NCI-H226 (cell line): ENCODE measurements at regions not wholly inside any gene's neighbourhood (a gene's known extent, or its start where the extent isn't known, plus 50 kb on each side); places are given as distances from the start of the nearest gene placed in this dataset.
A peak's percentile ranks its signal among the peaks of the same experiment; 100 is the strongest.

ENCODE experiments used
- DNase-seq: peaks from one replicate; pipeline ENCODE4 v3.0.0-alpha.2; 2015

DNA sequence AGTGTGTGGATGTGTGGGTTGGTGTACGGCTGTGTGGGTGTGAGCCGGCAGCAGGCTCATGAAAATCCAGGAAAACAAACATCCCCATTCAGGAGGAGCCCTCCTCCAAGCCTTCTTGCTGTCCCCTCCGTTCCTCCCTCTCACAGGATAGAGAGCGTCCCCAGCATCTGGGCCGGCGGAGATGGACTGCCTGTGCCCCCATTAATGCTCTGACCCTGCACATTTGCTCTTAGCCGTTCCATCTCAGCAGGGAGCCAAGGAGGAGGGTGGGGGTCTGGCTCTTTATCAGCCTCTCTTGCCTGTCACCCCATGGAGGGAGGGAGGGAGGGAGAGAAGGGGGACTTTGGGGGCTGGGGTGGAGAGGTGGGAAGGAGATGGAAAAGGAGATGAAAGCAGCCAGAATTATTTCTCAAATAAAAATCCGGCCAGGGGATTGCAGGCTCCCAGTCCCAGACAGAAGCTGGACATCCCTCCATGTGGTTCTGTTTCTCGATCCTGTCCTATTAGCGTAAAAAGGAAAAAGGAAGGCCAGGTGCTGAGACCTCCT, 240.0 kb upstream of the ZFHX3 start:
- no peak for DNase-seq

DNA sequence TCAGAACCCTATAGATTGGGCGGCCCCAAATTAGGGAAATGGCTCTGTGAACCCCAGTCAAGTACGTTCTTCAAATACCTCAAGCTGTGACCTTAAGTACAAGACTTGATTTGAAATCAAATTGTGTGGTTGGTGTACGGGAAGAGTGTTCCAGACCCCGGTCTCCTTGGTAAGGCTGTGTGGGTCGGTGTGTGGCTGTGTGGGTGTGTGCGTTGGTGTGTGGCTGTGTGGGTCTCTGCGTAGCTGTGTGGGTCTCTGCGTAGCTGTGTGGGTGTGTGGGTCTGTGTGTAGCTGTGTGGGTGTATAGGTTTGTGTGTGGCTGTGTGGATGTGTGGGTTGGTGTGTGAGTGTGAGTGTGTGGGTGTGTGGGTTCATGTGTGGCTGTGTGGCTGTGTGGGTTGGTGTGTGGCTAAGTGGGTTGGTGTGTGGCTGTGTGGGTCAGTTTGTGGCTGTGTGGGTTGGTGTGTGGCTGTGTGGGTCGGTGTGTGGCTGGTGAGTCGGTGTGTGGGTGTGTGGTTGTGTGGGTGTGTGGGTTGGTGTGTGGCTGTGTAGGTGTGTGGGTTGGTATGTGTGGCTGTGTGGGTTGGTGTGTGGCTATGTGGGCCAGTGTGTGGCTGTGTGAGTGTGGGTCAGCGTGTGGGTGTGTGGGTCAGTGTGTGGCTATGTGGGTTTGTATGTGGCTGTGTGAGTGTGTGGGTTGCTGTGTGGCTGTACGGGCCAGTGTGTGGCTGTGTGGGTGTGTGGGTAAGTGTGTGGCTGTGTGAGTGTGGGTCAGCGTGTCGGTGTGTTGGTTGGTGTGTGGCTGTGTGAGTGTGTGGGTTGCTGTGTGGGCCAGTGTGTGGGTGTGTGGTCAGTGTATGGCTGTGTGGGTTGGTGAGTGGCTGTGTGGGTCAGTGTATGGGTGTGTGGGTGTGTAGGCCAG, 238.7 kb upstream of the ZFHX3 start:
- DNase-seq: no peak

DNA sequence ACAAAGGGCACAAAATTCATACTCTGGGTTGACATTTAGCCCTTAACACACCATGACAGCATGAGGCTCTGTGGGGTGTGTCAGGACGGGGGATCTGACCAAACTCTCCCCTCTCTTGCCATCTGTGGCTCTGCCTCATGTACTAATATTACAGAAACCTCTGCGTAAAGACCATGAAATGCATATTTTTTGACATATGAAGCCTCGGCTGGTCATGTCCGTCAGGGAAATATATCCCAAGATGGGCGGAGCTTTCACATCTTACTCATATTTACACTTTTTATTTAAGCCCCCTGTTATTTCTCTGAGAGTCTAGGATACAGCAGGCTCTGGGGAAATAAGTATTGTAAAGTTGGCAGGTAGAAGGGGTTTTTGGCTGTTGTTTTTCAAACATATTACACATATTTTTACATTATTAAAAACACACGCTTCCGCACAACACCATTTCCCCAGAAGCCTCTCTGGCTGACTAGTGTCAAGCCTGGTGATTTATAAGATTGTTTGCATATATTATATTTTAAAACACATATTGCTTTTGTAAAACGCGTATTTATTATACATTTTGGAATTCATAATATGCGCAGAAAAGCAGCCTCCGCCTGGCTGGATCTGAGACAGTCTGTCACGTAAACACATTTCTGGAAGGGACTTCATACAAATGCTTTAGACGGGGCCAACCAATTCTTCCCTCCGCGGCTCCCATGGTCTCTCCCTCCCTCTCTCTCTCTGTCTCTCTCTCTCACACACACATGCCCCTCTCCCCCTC, 237.7 kb upstream of the ZFHX3 start:
- no peak for DNase-seq

DNA sequence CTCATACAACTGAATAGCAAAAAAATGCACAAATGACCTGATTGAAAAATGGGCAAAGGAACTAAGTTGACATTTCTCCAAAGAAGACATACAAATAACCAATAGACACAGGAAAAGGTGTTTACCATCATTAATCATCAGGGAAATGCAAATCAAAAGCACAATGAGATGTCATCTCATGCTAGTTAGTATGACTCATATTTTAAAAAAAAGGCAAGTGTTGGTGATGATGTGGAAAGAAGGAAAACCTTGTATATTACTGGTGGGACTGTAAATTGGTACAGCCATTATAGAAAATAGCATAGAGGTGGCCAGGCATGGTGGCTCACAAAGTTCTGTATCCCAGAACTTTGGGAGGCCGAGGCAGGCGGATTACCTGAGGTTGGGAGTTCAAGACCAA, 232.5 kb upstream of the ZFHX3 start:
- DNase-seq: peak; percentile 37

DNA sequence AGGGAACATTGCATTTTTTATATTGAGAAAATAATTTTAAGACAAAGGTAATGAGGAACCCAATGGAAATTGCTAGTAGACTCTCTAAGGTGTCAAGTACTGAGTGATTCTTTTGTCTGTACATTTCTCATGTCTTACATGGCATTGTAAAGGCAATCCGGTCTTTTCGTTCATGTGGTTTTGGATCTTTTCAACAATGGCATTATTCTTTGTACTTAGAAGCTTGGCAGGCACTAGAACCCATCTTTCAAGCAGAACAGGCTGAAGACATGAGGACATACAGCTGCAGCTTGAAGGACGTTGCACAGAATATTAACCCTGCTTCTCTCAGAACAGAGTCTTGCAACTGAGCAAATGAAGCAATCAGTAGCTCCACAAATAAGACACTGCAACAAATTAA, 231.5 kb upstream of the ZFHX3 start:
- DNase-seq: no peak

DNA sequence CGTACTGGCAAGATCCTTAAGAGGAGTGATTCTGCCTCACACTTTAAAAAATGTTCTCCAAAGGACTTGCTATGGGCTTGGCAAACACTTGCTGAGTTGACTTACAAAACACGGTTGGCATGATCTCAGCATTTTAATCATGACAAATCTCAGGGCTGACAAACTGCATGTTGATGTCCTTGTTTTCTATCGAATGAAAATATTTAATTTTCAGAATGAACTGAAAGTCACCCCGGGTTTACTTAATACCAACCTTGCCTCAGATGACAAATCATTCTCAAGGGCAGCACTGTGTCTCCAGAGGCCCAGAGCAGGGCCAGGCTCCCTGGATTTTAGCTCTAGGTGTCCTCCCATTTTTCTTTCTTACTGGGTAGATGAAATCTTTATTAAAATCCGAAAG, 229.1 kb upstream of the ZFHX3 start:
- DNase-seq: no peak

DNA sequence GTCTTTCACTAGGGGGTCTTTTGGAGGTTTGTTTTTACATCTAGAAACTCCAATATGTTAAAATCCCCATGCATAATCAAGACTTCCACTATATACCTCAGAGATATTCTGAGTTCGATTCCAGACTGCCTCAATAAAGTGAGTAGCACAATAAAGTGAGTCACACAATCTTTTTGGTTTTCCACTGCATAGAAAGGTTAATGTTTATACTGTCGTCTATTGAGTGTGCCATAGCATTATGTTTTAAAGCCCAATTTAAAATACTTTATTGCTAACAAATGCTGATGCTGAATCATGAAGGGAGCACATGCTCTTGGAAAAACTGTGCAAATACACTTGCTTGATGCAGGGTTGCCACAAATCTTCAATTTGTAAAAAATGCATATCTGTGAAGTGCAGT, 227.5 kb upstream of the ZFHX3 start:
- no peak for DNase-seq

DNA sequence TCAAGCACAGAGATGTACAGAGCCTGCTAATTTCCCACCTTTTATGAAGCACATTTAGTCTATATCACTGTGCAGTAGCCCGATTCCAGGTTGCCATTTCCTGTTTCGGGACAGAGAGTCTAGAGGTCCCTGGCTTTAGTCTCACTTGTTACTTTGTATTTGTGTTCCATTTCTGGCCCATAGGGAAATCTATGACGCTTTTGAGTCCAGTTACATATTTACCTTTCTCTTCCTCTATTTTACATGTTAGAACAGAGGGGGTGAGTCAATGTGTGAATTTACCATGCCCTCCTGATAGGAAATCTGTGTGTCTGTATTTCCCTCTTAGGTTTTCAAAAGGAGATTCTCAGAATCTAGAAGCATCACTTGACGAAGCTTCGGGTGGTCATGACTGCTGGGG, 227.1 kb upstream of the ZFHX3 start:
- DNase-seq: no peak

DNA sequence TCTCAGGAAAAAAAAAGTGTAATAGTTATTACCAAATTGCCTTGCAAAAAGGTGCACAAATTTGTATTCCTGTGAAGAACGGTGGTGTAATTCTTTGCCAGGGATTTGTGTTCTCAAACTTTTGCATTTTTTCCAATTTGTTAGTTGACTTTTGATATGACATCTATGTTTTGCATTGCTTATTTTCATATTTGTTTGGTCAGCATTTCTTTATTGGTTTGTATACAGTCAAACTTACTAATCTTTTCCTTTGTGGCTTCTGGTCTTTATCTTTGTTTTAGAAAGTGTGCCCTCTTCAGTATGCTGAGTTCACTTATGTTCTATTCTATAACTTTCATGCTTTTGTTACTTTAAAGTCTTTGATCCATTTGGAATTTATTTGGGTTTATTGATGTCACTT, 226.2 kb upstream of the ZFHX3 start:
- DNase-seq: no peak

DNA sequence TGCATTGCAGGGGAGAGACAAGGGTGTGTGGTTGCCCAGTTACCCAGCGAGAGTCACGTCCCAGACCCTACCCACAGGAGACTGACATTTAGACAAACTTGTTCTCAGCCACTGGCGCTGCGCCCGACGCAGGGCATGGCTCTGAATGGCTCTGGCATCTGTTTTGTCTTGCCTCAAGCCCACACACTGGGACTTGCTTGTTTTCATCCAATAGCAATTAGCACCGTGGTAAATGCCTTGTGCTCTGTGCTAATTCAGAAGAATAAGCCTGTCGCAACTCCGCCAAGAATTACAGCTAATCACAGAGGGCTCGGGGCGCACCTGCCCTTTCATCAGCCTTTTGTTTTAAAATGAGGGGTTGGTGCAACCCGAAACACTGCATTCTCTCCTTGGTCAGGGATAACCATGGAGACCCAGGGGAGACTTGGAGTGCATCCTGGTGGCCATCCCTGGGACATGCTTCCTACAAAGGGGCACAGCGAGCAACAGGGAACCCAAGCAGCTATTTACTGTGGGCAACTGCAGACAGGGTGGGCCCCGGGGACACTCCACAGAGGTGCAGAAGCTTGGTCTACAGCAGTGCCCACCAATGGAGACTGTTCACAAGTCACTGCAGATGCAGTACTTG, 220.6 kb upstream of the ZFHX3 start:
- no peak for DNase-seq

DNA sequence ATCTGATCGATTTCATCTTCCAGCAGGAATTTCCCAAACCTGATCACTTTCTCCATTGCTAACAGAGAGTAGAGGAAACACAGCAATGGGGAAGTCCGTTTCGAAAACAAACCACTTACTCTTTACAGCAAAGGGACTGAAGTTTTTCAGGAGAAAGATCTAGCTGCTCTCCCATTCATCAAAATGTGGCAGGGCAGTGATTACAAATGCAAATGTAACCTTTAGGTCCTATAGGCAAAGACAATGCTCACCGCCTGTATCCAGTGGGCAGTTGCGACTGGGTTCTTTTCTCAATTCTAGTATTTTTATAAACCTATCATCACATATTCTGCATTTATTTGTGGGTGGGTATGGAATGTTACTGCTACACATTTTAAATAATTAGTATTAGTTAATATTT, 218.0 kb upstream of the ZFHX3 start:
- no peak for DNase-seq

DNA sequence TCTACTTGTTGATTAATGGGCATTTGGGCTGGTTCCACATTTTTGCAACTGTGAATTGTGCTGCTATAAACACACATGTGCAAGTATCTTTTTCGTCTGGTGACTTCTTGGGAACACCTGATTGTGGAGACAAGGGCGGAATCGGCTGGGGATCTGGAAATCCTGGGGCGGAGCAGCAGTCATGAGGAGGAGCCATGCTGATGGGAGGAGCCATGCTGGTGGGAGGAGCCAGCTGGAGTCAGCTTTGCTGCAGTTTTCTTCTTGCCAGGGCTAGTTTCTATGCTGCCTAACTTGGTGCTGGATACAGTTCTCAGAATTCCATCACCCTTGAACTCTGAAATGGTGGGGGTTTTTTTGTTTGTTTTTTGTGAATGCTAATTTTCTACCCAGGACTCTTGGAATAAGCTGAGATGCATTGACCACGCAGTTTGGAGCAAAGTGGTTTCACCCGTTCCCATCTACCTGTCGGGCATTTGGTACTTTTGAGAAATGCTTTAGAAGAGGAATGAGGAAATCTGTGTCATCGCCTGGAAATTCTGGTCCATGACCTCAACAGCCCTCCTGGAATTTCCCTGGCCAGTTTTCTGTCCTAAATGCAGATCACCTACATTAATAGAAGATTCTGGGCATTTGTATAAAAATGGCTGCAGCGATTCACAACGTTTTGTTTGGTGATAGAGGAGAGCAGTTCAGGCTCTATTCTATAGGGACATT, 217.4 kb upstream of the ZFHX3 start:
- DNase-seq: no peak

DNA sequence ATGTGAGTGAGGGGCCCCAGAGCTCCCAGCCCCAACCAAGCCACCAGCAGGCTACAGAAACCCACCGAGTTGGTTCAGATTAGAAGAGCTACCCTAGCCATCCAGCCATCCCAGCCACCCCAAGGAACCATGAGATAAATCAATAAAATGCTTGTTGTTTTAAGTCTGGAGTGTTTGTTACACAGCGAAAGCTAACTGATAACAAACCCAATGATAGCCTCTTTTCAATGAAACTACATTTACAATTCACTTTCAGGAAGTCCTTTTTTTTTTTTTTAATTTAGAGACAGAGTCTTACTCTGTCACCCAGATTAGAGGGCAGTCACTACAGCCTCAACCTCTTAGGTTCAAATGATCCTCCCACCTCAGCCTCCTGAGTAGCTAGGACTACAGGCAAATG, 215.0 kb upstream of the ZFHX3 start:
- DNase-seq: no peak

DNA sequence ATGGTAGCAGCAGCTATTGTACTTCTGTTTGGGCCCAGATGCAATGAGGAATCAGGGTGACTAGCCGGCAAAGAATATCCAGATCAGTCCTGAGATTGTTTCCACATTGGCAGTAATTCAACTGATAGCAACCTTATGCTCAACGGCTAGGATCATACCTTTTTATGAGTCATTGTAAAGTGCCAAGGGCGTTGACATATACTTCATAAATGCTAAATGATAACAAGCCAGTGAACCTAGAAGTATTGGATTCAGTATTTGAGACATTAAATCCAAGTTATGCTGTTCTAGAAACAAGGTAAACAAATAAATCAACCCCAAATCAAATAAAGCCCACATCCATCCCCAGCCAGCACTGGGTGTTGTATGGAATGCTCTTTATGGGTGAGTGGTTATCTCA, 207.1 kb upstream of the ZFHX3 start:
- DNase-seq: peak; percentile 81

DNA sequence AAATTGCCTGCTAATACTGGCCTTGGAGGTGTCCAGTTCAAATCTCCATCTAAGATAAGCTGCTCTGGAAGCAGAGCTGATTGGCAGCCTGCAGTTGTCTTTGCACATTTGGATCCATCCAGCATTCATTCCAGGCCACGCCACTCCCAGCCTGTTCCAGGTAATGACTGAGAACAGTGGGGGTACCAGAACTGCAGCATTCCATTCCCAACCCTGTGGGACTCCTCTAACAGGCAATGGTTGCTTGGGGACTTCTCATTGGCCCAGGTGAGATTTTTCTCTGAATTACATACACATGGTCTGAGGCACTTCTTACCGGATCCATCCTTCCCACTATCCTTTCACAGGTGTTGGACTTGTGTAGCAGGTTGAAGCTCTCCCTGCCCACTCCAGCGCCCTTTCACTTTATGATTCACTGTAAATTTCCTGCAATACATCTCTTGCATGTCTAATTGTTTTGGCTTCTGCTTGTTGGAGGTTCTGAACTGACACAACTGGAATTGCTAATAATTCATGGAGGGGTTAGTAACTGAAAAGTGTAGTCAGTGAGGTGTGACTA, 206.1 kb upstream of the ZFHX3 start:
- DNase-seq: no peak

DNA sequence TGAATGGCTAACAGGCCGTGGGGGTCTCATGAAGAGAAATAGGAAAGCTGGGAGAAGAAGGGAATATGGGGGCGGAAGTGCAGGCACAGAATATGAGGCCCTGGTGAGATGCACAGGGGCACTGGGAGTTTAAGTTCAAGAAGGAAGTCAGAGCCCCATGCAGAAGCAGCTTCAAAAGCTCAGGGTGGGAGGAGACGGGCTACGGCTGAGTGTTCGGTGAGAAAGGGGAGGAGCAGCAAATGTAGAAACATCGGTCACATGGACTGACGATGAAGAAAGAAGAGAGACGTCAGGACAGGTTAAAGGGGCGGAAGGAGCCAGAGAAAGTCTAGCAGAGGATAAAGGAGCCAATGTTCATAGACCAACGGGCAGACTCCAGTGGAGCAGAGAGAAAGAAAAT, 204.5 kb upstream of the ZFHX3 start:
- no peak for DNase-seq

DNA sequence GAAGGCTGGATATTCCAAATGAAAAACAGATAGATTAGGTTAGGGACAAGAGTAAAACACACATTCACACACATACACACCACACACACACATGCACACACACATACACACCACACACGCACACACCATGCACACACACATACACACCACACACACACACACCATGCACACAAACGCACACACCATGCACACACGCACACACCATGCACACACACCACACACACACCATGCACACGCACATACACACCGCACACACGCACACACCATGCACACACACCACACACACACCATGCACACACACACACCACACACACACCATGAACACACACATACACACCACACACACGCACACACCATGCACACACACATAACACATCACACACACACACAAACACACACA, 203.7 kb upstream of the ZFHX3 start:
- DNase-seq: no peak

DNA sequence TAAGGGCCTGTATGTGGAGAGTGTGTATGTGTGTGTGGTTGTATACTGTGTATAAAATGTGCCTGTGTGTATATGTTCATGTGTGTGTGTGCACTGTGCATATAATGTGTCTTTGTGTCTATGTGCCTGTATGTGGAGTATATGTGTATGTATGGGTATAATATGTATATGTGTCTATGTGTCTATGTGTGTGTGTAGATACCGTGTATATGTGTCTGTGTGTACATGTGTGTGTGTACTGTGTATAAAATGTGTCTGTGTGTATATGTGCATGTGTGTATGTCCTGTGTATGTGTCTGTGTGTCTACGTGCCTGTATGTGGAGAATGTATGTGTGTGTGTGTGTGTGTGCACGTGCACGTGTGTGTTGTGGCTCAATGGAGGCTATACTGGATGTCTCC, 200.4 kb upstream of the ZFHX3 start:
- no peak for DNase-seq

DNA sequence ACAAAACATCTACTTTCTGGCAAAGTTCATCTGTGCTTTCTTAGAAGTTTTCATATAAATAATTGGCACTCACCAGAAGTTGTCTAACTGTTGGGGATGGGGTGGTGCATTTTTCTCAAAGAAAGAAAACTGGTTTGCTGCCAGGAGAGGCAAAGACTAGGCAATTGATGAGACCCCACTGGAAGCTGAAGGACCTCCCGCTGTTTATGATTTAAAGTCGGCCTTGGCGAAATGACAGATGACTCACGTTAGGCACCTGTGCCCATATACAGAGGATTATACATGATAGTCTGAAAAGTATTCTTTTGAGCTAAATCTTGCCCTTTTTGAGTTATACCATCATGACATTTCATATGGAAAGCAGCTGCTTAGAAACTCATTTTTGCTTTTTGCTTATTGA, 193.0 kb upstream of the ZFHX3 start:
- DNase-seq: no peak

DNA sequence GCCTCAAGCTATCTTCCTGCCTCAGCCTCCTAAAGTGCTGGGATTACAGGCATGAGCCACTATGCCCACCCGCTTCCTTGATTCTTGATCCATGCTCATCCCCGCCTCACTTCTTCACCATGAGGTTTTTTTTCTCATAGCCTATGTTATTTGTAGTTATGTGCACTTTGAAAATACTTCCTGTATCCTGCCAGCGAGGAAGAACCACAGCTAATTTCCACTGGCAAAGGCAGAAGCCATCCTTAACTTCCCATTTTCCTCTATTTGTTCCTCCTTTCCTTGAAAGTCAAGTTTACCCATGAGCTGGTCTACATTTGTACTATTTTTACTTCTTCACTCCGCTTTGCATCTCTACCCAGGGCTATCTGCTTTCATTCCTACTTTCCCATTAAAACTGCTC, 189.7 kb upstream of the ZFHX3 start:
- DNase-seq: no peak

DNA sequence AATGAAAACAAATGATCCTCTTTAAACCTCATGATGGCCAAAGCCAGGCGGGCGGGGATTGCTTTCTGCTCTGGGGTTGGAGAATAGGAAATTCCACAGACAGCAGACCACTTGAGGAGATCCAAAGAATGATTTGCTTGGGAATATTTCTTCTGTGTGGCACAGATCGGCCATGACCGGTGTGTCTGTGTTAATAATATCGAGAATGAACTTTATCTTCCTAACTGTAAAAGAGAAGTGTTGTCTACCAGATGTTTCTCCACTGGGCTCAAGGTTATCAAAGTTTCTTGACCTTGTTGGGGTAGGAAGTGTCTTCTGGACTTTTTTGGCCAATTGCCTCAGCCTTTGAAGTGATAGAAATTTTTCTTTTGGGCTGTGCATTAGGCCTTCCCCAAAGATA, 186.6 kb upstream of the ZFHX3 start:
- DNase-seq: no peak

DNA sequence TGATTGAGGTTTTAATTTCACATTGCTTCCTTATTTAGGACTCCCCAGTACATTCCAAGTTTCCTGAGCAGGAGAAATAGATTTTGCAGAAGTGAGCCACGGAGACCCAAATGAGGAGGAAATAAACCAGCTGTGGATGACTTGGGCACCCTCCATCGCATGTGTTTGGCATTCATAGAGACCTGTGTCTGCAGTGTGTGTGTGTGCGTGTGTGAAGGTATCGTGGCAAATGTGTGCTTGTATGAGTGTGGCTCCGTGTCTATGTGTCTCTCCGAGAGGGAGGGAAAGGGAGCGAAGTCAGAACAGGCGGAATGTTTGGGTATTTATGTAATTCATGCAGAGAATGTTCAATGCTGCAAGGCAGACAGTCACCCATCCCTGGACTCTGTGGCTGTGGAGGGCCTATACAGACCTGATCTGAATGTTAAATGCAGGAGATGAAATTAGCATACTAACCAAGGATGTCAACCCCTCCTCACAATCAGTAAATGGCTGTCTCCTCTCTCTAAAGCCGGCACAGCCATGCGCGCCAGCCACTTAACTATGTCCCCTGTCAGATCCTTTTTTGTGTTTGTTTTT, 186.0 kb upstream of the ZFHX3 start:
- DNase-seq: no peak
